IMR-90 (cell line): ENCODE measurements at regions not wholly inside any gene's neighbourhood (a gene's known extent, or its start where the extent isn't known, plus 50 kb on each side); places are given as distances from the start of the nearest gene placed in this dataset.

Source experiments
- ATAC-seq: fragments of 200-7000 bp; cut with Tn5 transposase; 2 replicates; pipeline ENCODE4 v1.9.1; 2020; ENCODE audit warnings: low read depth, mild to moderate bottlenecking, moderate library complexity
- BruUV-seq: library from RNA; stranded (reverse); fragments of 400-500 nt; replicated peaks from 2 replicates; lab custom pipeline; 2021; lab: Mats Ljungman, UMichigan
- CTCF ChIA-PET: fragments of 300-600 bp; formaldehyde crosslinking; extraction: SDS; loops from one replicate; lab custom pipeline; 2021; ENCODE audit warnings: antibody characterized with exemption; lab: Yijun Ruan, JAX
- POLR2A ChIA-PET: fragments of 300-600 bp; sonication (Branson Sonifier 250); formaldehyde crosslinking; loops from one replicate; lab custom pipeline; 2022; ENCODE audit warnings: antibody characterized with exemption; ENCODE audit not compliant: unreplicated experiment; lab: Charles Lee
- DNase-seq: peaks from one replicate; pipeline ENCODE4 v3.0.0; 2013
- H2AFZ ChIP-seq: replicated peaks from 2 replicates; pipeline ENCODE3; 2013; ENCODE audit warnings: low read length, mild to moderate bottlenecking; ENCODE audit not compliant: poor library complexity
- H2AK5ac ChIP-seq: 2 replicates; pipeline ENCODE4 v1.6.1; 2013; ENCODE audit warnings: low read depth, low read length, inconsistent platforms
- H2AK9ac ChIP-seq: replicated peaks from 2 replicates; pipeline ENCODE3; 2013; ENCODE audit warnings: mild to moderate bottlenecking, low read depth, low read length, moderate library complexity; ENCODE audit not compliant: poor library complexity
- H2BK120ac ChIP-seq: 2 replicates; pipeline ENCODE4 v1.6.1; 2013; ENCODE audit warnings: low read depth, low read length, inconsistent platforms
- H2BK15ac ChIP-seq: 3 replicates; pipeline ENCODE4 v1.6.1; 2013; ENCODE audit warnings: low read depth, low read length, inconsistent platforms
- H2BK20ac ChIP-seq: 2 replicates; pipeline ENCODE4 v1.6.1; 2013; ENCODE audit warnings: low read depth, mild to moderate bottlenecking, inconsistent platforms, low read length, moderate library complexity
- H2BK5ac ChIP-seq: 2 replicates; pipeline ENCODE4 v1.6.1; 2013; ENCODE audit warnings: mild to moderate bottlenecking, low read depth, low read length, inconsistent platforms; ENCODE audit not compliant: poor library complexity, severe bottlenecking
- H3K14ac ChIP-seq: replicated peaks from 2 replicates; pipeline ENCODE4 v1.6.1; 2013; ENCODE audit warnings: low read depth, low read length, inconsistent platforms
- H3K18ac ChIP-seq: 2 replicates; pipeline ENCODE4 v1.6.1; 2013; ENCODE audit warnings: low read depth, low read length, control low read depth
- H3K23ac ChIP-seq: 2 replicates; pipeline ENCODE4 v1.6.1; 2013; ENCODE audit warnings: low read depth, low read length, inconsistent platforms
- H3K27ac ChIP-seq: 2 replicates; pipeline ENCODE4 v1.5.1; 2013; ENCODE audit warnings: mild to moderate bottlenecking, control low read depth, low read length; ENCODE audit not compliant: insufficient read depth
- H3K27me3 ChIP-seq: 2 replicates; pipeline ENCODE4 v1.6.1; 2013; ENCODE audit warnings: low read length; ENCODE audit not compliant: control insufficient read depth, insufficient read depth
- H3K36me3 ChIP-seq: 2 replicates; pipeline ENCODE4 v1.6.1; 2013; ENCODE audit warnings: low read length, mixed read lengths; ENCODE audit not compliant: control insufficient read depth, insufficient read depth
- H3K4ac ChIP-seq: 2 replicates; pipeline ENCODE4 v1.6.1; 2013; ENCODE audit warnings: low read depth, low read length, inconsistent platforms
- H3K4me1 ChIP-seq: 2 replicates; pipeline ENCODE4 v1.6.1; 2013; ENCODE audit warnings: low read length, mixed read lengths; ENCODE audit not compliant: control insufficient read depth, insufficient read depth
- H3K4me2 ChIP-seq: 2 replicates; pipeline ENCODE4 v1.6.1; 2013; ENCODE audit warnings: low read depth, mild to moderate bottlenecking, control low read depth, low read length, moderate library complexity
- H3K4me3 ChIP-seq: 2 replicates; pipeline ENCODE4 v1.5.1; 2013; ENCODE audit warnings: low read depth, mild to moderate bottlenecking, control low read depth, low read length, moderate library complexity; ENCODE audit not compliant: insufficient read depth
- H3K56ac ChIP-seq: 2 replicates; pipeline ENCODE4 v1.6.1; 2013; ENCODE audit warnings: low read length, inconsistent platforms; ENCODE audit not compliant: insufficient read depth; ENCODE audit errors: extremely low read depth
- H3K79me1 ChIP-seq, 2 experiments: 2 replicates each; pipeline ENCODE4 v1.6.1; 2013; ENCODE audit warnings: low read length in 2 of 2, inconsistent platforms in 1 of 2, low read depth in 1 of 2
- H3K9ac ChIP-seq: 2 replicates; pipeline ENCODE4 v1.6.1; 2013; ENCODE audit warnings: low read depth, low read length, control low read depth
- H3K9me1 ChIP-seq: 2 replicates; pipeline ENCODE4 v1.6.1; 2013; ENCODE audit warnings: low read length, inconsistent platforms; ENCODE audit not compliant: insufficient read depth
- H3K9me3 ChIP-seq: 2 replicates; pipeline ENCODE4 v1.6.1; 2013; ENCODE audit warnings: low read length; ENCODE audit not compliant: control insufficient read depth, insufficient read depth
- H4K20me1 ChIP-seq: 2 replicates; pipeline ENCODE4 v1.6.1; 2013; ENCODE audit warnings: low read length, inconsistent platforms; ENCODE audit not compliant: insufficient read depth
- H4K5ac ChIP-seq: 2 replicates; pipeline ENCODE4 v1.6.1; 2013; ENCODE audit warnings: mild to moderate bottlenecking, low read depth, low read length, control low read depth
- H4K8ac ChIP-seq, 2 experiments: 2 replicates each; pipeline ENCODE4 v1.6.1; 2013; ENCODE audit warnings: low read depth in 2 of 2, low read length in 2 of 2, control low read depth in 1 of 2, inconsistent platforms in 1 of 2
- H4K91ac ChIP-seq: 2 replicates; pipeline ENCODE4 v1.6.1; 2013; ENCODE audit warnings: low read depth, low read length, inconsistent platforms; ENCODE audit not compliant: insufficient read depth
- BHLHE40 ChIP-seq: fragments of 150-350 bp; IDR thresholded peaks from 2 replicates; pipeline ENCODE4 v1.6.1; 2016; ENCODE audit warnings: mild to moderate bottlenecking, low read depth, low read length
- FOS ChIP-seq: fragments of 150-350 bp; IDR thresholded peaks from 2 replicates; pipeline ENCODE4 v1.6.1; 2016; ENCODE audit warnings: low read depth, low read length
- POLR2A ChIP-seq: IDR thresholded peaks from 2 replicates; pipeline ENCODE4 v1.6.1; 2012; ENCODE audit warnings: mild to moderate bottlenecking, low read depth, low read length
- RCOR1 ChIP-seq: IDR thresholded peaks from 2 replicates; pipeline ENCODE4 v1.6.1; 2012; ENCODE audit warnings: mild to moderate bottlenecking, low read length, improper control_type of control experiment; ENCODE audit not compliant: insufficient replicate concordance
- SMC3 ChIP-seq: fragments of 150-350 bp; IDR thresholded peaks from 2 replicates; pipeline ENCODE4 v1.6.1; 2016; ENCODE audit warnings: low read depth, mild to moderate bottlenecking, antibody characterized with exemption, low read length, moderate library complexity
- USF2 ChIP-seq: fragments of 150-350 bp; IDR thresholded peaks from 2 replicates; pipeline ENCODE4 v1.6.1; 2017; ENCODE audit warnings: mild to moderate bottlenecking, antibody characterized with exemption, low read length, low read depth
- WGBS, 2 experiments: methylation state at CpG; one replicate each; pipeline versions ENCODE4 v1.1.5 to v1.1.7; 2013; ENCODE audit warnings: missing lambda C conversion rate in 2 of 2; ENCODE audit not compliant: insufficient read length in 1 of 2; ENCODE audit errors: extremely low coverage in 2 of 2; 5-methylcytosine and 5-hydroxymethylcytosine counted together
- dilution Hi-C: fragments of 300-500 bp; cut with HindIII; formaldehyde crosslinking; loops from one replicate; pipeline ENCODE4 v1.14.3; 2018; ENCODE audit warnings: low sequenced_read_pairs; ENCODE audit not compliant: unreplicated experiment
- in situ Hi-C: fragments of 300-500 bp; cut with MboI; formaldehyde crosslinking; loops from 3 replicates; pipeline ENCODE4 v1.14.3; 2019; ENCODE audit warnings: low sequenced_read_pairs, inconsistent platforms, mixed read lengths
- intact Hi-C: fragments of 100-400 bp; cut with micrococcal nuclease; formaldehyde crosslinking; loops from 2 replicates; pipeline ENCODE4 v1.10.0; 2022
- TF ChIP-seq, protein P1 (sequence below): conservative IDR thresholded peaks from 2 replicates; pipeline ENCODE4 v1.5.1; 2012; ENCODE audit warnings: mild to moderate bottlenecking, low read depth, low read length, improper control_type of control experiment
- TF ChIP-seq, protein P2 (sequence below): fragments of 150-350 bp; IDR thresholded peaks from 2 replicates; pipeline ENCODE4 v1.6.1; 2016; ENCODE audit warnings: low read depth, mild to moderate bottlenecking, low read length, moderate library complexity, borderline replicate concordance

- Histone ChIP-seq H4K20me1 (no peaks in the 10 kb centered on the region), H3K4me2 (no peak overlapping the region), H4K5ac (no peak overlapping the region), H3K27ac (no peak overlapping the region), H4K8ac (no peak overlapping the region), H3K4me3 (no peak overlapping the region), H3K9me1 (no peaks in the 10 kb centered on the region), H3K23ac (no peak overlapping the region), H2AK5ac (no peak overlapping the region), H3K4ac (no peak overlapping the region), H3K18ac (no peak overlapping the region), H2BK120ac (no peak overlapping the region), H3K27me3 (peaks cover 3% of the 10 kb centered on the region; the same call in 1 of the 2 replicates), H3K9me3 (no peaks in the 10 kb centered on the region), H3K56ac (no peak overlapping the region), H3K14ac (no peak overlapping the region), H3K36me3 (no peaks in the 10 kb centered on the region), H2AFZ (peak overlapping the region; percentile 36), H2BK15ac (no peak overlapping the region), H3K79me1 (no peaks in the 10 kb centered on the region), H2AK9ac (no peak overlapping the region), H3K4me1 (0 out of 2 replicates have a peak, but pooled peaks cover 4% of the 10 kb centered on the region), H2BK5ac (no peak overlapping the region), H4K91ac (no peak overlapping the region), H3K9ac (no peak overlapping the region), H2BK20ac (no peak overlapping the region)
- WGBS, 2 experiments, result 55% methylated on average over 6 of the region's 22 CpGs; no CpG with 5 or more reads in 1 of the 2 experiments
- dilution Hi-C loops, result no loop called here
- POLR2A ChIA-PET, result no interaction called here
- in situ Hi-C loops, result no loop called here
- DNase-seq (peak; percentile 21), ATAC-seq (no peak)
- CTCF ChIA-PET, result no interaction called here
- TF ChIP-seq POLR2A (no peak), RCOR1 (no peak), SMC3 (no peak), FOS (no peak), BHLHE40 (no peak), USF2 (no peak)
- TF ChIP-seq, protein P1, sequence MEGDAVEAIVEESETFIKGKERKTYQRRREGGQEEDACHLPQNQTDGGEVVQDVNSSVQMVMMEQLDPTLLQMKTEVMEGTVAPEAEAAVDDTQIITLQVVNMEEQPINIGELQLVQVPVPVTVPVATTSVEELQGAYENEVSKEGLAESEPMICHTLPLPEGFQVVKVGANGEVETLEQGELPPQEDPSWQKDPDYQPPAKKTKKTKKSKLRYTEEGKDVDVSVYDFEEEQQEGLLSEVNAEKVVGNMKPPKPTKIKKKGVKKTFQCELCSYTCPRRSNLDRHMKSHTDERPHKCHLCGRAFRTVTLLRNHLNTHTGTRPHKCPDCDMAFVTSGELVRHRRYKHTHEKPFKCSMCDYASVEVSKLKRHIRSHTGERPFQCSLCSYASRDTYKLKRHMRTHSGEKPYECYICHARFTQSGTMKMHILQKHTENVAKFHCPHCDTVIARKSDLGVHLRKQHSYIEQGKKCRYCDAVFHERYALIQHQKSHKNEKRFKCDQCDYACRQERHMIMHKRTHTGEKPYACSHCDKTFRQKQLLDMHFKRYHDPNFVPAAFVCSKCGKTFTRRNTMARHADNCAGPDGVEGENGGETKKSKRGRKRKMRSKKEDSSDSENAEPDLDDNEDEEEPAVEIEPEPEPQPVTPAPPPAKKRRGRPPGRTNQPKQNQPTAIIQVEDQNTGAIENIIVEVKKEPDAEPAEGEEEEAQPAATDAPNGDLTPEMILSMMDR, result no peak
- TF ChIP-seq, protein P2, sequence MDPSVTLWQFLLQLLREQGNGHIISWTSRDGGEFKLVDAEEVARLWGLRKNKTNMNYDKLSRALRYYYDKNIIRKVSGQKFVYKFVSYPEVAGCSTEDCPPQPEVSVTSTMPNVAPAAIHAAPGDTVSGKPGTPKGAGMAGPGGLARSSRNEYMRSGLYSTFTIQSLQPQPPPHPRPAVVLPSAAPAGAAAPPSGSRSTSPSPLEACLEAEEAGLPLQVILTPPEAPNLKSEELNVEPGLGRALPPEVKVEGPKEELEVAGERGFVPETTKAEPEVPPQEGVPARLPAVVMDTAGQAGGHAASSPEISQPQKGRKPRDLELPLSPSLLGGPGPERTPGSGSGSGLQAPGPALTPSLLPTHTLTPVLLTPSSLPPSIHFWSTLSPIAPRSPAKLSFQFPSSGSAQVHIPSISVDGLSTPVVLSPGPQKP, result no peak
- intact Hi-C loops, result no loop called here
- BruUV-seq, result no TSS peak
Observed at GRCh38 chr2:201949181-201949926, 84.3 kb upstream of the FZD7 start.
